ENCODE measurements at regions not wholly inside any gene's neighbourhood (a gene's known extent, or its start where the extent isn't known, plus 50 kb on each side); places are given as distances from the start of the nearest gene placed in this dataset.

- Histone ChIP-seq H3K4me1 (ENCODE audit: insufficient read depth, low read length) (no peaks in the 10 kb centered on the region), H3K36me3 (ENCODE audit: insufficient read depth, low read length) (no peaks in the 10 kb centered on the region), H3K9me3 (ENCODE audit: low read length) (no peaks in the 10 kb centered on the region), H3K4me3 (ENCODE audit: low read length) (no peak overlapping the region), H3K27me3 (ENCODE audit: insufficient read depth, low read length) (no peaks in the 10 kb centered on the region), H2AFZ (ENCODE audit: low read depth, low read length) (no peak overlapping the region)
Observed at GRCh38 chr5:174785120-174785680, 60.8 kb downstream of the MSX2 start.
